ENCODE measurements at regions not wholly inside any gene's neighbourhood (a gene's known extent, or its start where the extent isn't known, plus 50 kb on each side); places are given as distances from the start of the nearest gene placed in this dataset.

GRCh38 chr7:96417784-96418183, 95.9 kb upstream of the SLC25A13 start:
- Mint-ChIP-seq H3K27me3 (ENCODE audit: low read depth, unreplicated experiment) (no peaks in the 10 kb centered on the region), H3K9me3 (ENCODE audit: unreplicated experiment) (no peaks in the 10 kb centered on the region), H3K4me3 (ENCODE audit: unreplicated experiment) (no peak overlapping the region), H3K27ac (ENCODE audit: unreplicated experiment) (no peak overlapping the region), H3K4me1 (ENCODE audit: low read depth, unreplicated experiment) (peaks cover 6% of the 10 kb centered on the region), H3K36me3 (ENCODE audit: low read depth, unreplicated experiment) (no peaks in the 10 kb centered on the region)
- no peak overlapping the region for H3K4me3 ChIP-seq (ENCODE audit: insufficient read depth, low read depth, low read length)
- FAIRE-seq, result no peak
- H3K36me3 ChIP-seq (ENCODE audit: insufficient read depth, low read length), result no peaks in the 10 kb centered on the region
- no peak overlapping the region for H3K9ac ChIP-seq (ENCODE audit: low read length)
- TF ChIP-seq, protein P1, sequence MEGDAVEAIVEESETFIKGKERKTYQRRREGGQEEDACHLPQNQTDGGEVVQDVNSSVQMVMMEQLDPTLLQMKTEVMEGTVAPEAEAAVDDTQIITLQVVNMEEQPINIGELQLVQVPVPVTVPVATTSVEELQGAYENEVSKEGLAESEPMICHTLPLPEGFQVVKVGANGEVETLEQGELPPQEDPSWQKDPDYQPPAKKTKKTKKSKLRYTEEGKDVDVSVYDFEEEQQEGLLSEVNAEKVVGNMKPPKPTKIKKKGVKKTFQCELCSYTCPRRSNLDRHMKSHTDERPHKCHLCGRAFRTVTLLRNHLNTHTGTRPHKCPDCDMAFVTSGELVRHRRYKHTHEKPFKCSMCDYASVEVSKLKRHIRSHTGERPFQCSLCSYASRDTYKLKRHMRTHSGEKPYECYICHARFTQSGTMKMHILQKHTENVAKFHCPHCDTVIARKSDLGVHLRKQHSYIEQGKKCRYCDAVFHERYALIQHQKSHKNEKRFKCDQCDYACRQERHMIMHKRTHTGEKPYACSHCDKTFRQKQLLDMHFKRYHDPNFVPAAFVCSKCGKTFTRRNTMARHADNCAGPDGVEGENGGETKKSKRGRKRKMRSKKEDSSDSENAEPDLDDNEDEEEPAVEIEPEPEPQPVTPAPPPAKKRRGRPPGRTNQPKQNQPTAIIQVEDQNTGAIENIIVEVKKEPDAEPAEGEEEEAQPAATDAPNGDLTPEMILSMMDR (IDR thresholded peaks at IDR 0.05; ENCODE audit: insufficient read depth, low read depth, low read length), result no peak
- no peak for TF ChIP-seq EZH2 (IDR thresholded peaks at IDR 0.05; ENCODE audit: insufficient read depth, low read length)
- no peaks in the 10 kb centered on the region for H3K4me1 ChIP-seq (ENCODE audit: insufficient read depth, low read length)
- H3K4me2 ChIP-seq (ENCODE audit: low read length), result no peak overlapping the region
- no peak overlapping the region for H3K27ac ChIP-seq (ENCODE audit: low read depth, low read length)
- no peaks in the 10 kb centered on the region for H3K9me3 ChIP-seq (ENCODE audit: insufficient read depth, low read depth, low read length)
- H2AFZ ChIP-seq (ENCODE audit: low read depth, low read length), result no peak overlapping the region
- H4K20me1 ChIP-seq (ENCODE audit: insufficient read depth, low read length), result no peaks in the 10 kb centered on the region
- no peaks in the 10 kb centered on the region for H3K79me2 ChIP-seq (ENCODE audit: insufficient read depth, low read length)
- no peaks in the 10 kb centered on the region for H3K27me3 ChIP-seq (ENCODE audit: insufficient read depth, low read length)
- DNase-seq (ENCODE audit: low read depth), result no peak

DNA sequence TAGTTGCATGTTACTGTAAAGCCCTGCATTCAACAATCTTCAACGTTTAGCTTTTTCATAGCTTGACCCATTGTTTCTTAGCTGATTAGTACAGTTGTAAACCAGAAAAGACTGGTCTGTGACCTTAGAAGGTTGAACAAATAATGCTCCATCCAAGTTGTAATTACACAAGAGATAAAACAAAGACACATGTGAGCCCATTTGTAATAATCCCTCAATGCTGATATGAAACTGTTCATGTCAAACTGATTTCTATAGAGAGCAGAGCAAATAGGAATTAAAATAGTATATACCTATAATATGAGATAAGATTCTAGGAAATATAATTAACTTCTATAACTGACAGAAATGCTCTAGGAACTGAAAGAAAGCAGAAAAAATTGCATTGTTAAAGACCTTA, 94.7 kb upstream of the SLC25A13 start:
- H3K27ac Mint-ChIP-seq (ENCODE audit: unreplicated experiment), result no peak overlapping the region
- no peaks in the 10 kb centered on the region for H3K36me3 ChIP-seq (ENCODE audit: insufficient read depth, low read length)
- TF ChIP-seq, protein P1 (IDR thresholded peaks at IDR 0.05; ENCODE audit: insufficient read depth, low read depth, low read length), result no peak
- no peak for TF ChIP-seq EZH2 (IDR thresholded peaks at IDR 0.05; ENCODE audit: insufficient read depth, low read length)
- H3K4me3 Mint-ChIP-seq (ENCODE audit: unreplicated experiment), result no peak overlapping the region
- no peaks in the 10 kb centered on the region for H3K79me2 ChIP-seq (ENCODE audit: insufficient read depth, low read length)
- H3K27me3 Mint-ChIP-seq (ENCODE audit: low read depth, unreplicated experiment), result no peaks in the 10 kb centered on the region
- no peak overlapping the region for H3K4me3 ChIP-seq (ENCODE audit: insufficient read depth, low read depth, low read length)
- H3K4me1 ChIP-seq (ENCODE audit: insufficient read depth, low read length), result no peaks in the 10 kb centered on the region
- H3K9me3 ChIP-seq (ENCODE audit: insufficient read depth, low read depth, low read length), result no peaks in the 10 kb centered on the region
- H3K9me3 Mint-ChIP-seq (ENCODE audit: unreplicated experiment), result no peaks in the 10 kb centered on the region
- DNase-seq (ENCODE audit: low read depth) (no peak), FAIRE-seq (no peak)
- no peak overlapping the region for H3K9ac ChIP-seq (ENCODE audit: low read length)
- no peak overlapping the region for H3K4me2 ChIP-seq (ENCODE audit: low read length)
- H3K4me1 Mint-ChIP-seq (ENCODE audit: low read depth, unreplicated experiment), result peaks cover 6% of the 10 kb centered on the region
- no peaks in the 10 kb centered on the region for H4K20me1 ChIP-seq (ENCODE audit: insufficient read depth, low read length)
- no peak overlapping the region for H3K27ac ChIP-seq (ENCODE audit: low read depth, low read length)
- H2AFZ ChIP-seq (ENCODE audit: low read depth, low read length), result no peak overlapping the region
- H3K27me3 ChIP-seq (ENCODE audit: insufficient read depth, low read length), result no peaks in the 10 kb centered on the region
- H3K36me3 Mint-ChIP-seq (ENCODE audit: low read depth, unreplicated experiment), result no peaks in the 10 kb centered on the region

DNA sequence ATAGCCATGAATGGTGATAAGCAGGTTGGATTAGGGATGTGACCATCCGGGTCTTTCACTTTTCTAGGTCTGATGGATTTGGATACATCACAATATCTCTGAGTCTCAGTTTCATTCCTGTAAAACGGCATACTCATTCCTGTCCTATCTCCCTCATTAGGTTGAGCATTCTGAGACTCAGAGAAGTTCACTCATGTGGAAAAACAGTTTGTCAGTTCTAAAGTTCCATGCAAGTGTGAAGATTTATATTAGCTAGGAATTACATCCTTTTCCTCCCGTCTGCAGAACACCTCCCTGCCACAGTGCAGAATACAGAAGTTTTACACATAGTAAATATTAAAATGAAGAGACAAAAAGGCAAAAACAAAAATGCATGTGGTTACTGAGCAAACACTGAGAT, 94.2 kb upstream of the SLC25A13 start:
- no peak for TF ChIP-seq EZH2 (IDR thresholded peaks at IDR 0.05; ENCODE audit: insufficient read depth, low read length)
- TF ChIP-seq, protein P1 (IDR thresholded peaks at IDR 0.05; ENCODE audit: insufficient read depth, low read depth, low read length), result no peak
- no peak overlapping the region for H3K27ac ChIP-seq (ENCODE audit: low read depth, low read length)
- Mint-ChIP-seq H3K36me3 (ENCODE audit: low read depth, unreplicated experiment) (no peaks in the 10 kb centered on the region), H3K4me1 (ENCODE audit: low read depth, unreplicated experiment) (peaks cover 6% of the 10 kb centered on the region), H3K27ac (ENCODE audit: unreplicated experiment) (no peak overlapping the region), H3K9me3 (ENCODE audit: unreplicated experiment) (no peaks in the 10 kb centered on the region), H3K27me3 (ENCODE audit: low read depth, unreplicated experiment) (no peaks in the 10 kb centered on the region), H3K4me3 (ENCODE audit: unreplicated experiment) (no peak overlapping the region)
- no peak overlapping the region for H3K4me2 ChIP-seq (ENCODE audit: low read length)
- no peaks in the 10 kb centered on the region for H3K9me3 ChIP-seq (ENCODE audit: insufficient read depth, low read depth, low read length)
- H3K4me1 ChIP-seq (ENCODE audit: insufficient read depth, low read length), result no peaks in the 10 kb centered on the region
- no peak for FAIRE-seq
- H2AFZ ChIP-seq (ENCODE audit: low read depth, low read length), result no peak overlapping the region
- no peak overlapping the region for H3K4me3 ChIP-seq (ENCODE audit: insufficient read depth, low read depth, low read length)
- no peaks in the 10 kb centered on the region for H3K27me3 ChIP-seq (ENCODE audit: insufficient read depth, low read length)
- H3K79me2 ChIP-seq (ENCODE audit: insufficient read depth, low read length), result no peaks in the 10 kb centered on the region
- DNase-seq (ENCODE audit: low read depth), result no peak
- H3K36me3 ChIP-seq (ENCODE audit: insufficient read depth, low read length), result no peaks in the 10 kb centered on the region
- no peaks in the 10 kb centered on the region for H4K20me1 ChIP-seq (ENCODE audit: insufficient read depth, low read length)
- no peak overlapping the region for H3K9ac ChIP-seq (ENCODE audit: low read length)

Measured in astrocyte (in vitro differentiated cells and primary cell).